Upper lobe of right lung (tissue), 1 donor: ENCODE measurements at regions not wholly inside any gene's neighbourhood (a gene's known extent, or its start where the extent isn't known, plus 50 kb on each side); places are given as distances from the start of the nearest gene placed in this dataset.

Source experiments
- ATAC-seq: fragments of 200-7000 bp; cut with Tn5 transposase; one replicate; pipeline ENCODE4 v1.9.1; 2020; ENCODE audit warnings: mild to moderate bottlenecking, moderate library complexity
- DNase-seq: peaks from one replicate; pipeline ENCODE4 v3.0.0-alpha.2; 2020
- H3K27ac ChIP-seq: fragments of 200-600 bp; one replicate; pipeline ENCODE4 v1.8.0; 2022
- H3K27me3 ChIP-seq: fragments of 200-600 bp; one replicate; pipeline ENCODE4 v1.8.0; 2022; ENCODE audit warnings: mild to moderate bottlenecking
- H3K36me3 ChIP-seq: fragments of 200-600 bp; one replicate; pipeline ENCODE4 v1.8.0; 2022
- H3K4me1 ChIP-seq: fragments of 200-600 bp; one replicate; pipeline ENCODE4 v1.8.0; 2022
- H3K4me3 ChIP-seq: fragments of 200-600 bp; one replicate; pipeline ENCODE4 v1.8.0; 2022; ENCODE audit warnings: mild to moderate bottlenecking
- H3K9me3 ChIP-seq: fragments of 200-600 bp; one replicate; pipeline ENCODE4 v1.8.0; 2022
- intact Hi-C: fragments of 100-400 bp; cut with DNase I; formaldehyde crosslinking; loops from one replicate; pipeline ENCODE4 v1.11.0; 2022
- TF ChIP-seq, protein P1 (sequence below): fragments of 200-600 bp; IDR thresholded peaks from one replicate; pipeline ENCODE4 v1.8.0; 2022; ENCODE audit warnings: antibody characterized with exemption
- donor health status: DM: no; HTN: yes; CAD: no; lungs with severe emphysema.

DNA sequence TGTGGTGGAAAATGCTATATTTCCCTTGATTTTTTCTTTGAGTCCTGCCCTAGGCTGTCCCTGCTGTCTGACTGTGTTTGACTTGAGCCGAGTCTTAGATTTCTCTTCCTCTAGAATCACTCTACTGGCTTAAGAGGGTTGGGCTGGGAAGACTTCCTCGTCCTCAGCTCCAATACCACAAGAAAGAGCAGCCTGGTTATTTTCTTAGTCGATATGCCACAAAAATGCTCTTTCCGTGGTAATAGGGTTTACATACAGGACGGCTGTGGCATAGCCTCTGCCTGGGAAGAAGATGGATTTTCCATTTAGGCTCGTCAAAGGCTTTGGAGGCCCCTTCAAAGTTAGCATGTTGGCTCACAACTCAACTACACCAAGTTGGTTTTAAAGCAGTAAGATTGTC is 212.0 kb upstream of the IGFBP3 start:
- ATAC-seq, result no peak
- H3K9me3 ChIP-seq, result no peaks in the 10 kb centered on the region
- TF ChIP-seq, protein P1, sequence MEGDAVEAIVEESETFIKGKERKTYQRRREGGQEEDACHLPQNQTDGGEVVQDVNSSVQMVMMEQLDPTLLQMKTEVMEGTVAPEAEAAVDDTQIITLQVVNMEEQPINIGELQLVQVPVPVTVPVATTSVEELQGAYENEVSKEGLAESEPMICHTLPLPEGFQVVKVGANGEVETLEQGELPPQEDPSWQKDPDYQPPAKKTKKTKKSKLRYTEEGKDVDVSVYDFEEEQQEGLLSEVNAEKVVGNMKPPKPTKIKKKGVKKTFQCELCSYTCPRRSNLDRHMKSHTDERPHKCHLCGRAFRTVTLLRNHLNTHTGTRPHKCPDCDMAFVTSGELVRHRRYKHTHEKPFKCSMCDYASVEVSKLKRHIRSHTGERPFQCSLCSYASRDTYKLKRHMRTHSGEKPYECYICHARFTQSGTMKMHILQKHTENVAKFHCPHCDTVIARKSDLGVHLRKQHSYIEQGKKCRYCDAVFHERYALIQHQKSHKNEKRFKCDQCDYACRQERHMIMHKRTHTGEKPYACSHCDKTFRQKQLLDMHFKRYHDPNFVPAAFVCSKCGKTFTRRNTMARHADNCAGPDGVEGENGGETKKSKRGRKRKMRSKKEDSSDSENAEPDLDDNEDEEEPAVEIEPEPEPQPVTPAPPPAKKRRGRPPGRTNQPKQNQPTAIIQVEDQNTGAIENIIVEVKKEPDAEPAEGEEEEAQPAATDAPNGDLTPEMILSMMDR, result no peak
- H3K27me3 ChIP-seq, result no peaks in the 10 kb centered on the region
- intact Hi-C loops, result no loop called here
- DNase-seq, result no peak
- H3K4me1 ChIP-seq, result no peaks in the 10 kb centered on the region
- no peaks in the 10 kb centered on the region for H3K36me3 ChIP-seq
- no peak overlapping the region for H3K4me3 ChIP-seq
- no peak overlapping the region for H3K27ac ChIP-seq

DNA sequence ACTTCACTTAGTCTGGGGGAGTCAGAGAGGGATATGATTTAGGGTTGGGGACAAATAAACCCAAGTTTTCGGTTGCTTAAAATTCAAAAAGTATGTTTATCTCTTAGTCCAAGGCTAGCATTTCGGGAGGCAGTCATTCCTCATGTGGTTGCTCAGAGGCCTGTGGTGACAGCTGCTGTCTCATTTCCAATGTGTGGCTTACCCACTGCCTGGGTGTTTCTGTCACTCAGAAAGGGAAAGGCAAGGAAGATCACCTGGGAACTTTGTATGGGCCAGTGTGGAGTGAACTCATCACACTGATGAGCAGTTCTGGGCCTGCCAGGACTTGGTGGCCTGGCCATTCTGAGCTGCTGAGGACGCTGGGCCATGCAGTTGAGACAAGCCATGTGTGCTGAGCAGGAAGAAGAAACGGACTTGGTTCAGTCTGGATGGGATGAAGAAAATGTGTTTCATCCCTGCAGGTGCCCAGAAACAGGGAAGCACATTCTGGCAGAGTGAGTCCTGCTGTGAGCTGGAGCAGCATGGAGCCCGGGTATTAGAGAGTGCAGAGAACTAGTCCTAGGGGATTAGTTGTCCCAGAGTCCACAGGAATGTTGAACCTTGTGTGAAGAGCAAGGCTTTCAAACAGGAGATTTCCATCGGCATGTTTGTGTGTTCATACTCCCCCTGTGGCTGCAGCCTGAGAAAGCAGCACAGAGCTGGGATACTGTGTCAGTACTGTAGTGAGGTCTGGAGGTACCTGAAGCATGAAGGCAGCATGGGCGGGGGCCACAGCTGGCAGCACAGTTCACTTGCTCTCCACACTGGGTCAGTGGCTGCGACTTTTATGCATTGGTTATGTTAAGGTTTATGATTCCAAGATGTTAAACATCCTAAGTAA is 211.1 kb upstream of the IGFBP3 start:
- TF ChIP-seq, protein P1, result no peak
- ATAC-seq, result no peak
- H3K27ac ChIP-seq, result no peak overlapping the region

DNA sequence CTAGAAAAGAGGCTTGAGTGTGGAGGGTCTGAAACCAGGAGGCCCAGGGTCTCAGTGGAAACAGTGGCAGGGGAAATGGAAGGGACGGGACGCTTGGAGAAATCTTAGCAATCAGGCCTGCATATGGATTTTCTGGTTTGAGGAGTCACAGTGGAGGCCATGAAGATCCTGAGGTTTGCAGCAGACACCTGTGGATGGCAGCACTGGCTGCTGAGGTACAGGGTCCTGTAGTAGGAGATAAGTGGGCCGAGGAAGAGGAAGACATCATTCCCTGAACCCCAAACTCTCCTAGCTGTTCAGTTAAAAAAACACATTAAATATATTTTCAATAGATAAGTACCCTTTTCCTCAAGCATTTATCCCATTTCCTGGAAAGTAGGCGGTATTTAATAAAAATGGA is 208.8 kb upstream of the IGFBP3 start:
- Histone ChIP-seq H3K36me3 (no peaks in the 10 kb centered on the region), H3K4me1 (no peaks in the 10 kb centered on the region), H3K4me3 (no peak overlapping the region), H3K9me3 (no peaks in the 10 kb centered on the region), H3K27ac (no peak overlapping the region), H3K27me3 (no peaks in the 10 kb centered on the region)
- DNase-seq (no peak), ATAC-seq (no peak)
- intact Hi-C loops, result no loop called here
- TF ChIP-seq, protein P1, result no peak

More for the DNA sequence above, 211.1 kb upstream of the IGFBP3 start:
- H3K9me3 ChIP-seq, result no peaks in the 10 kb centered on the region
- H3K4me1 ChIP-seq, result no peaks in the 10 kb centered on the region
- H3K4me3 ChIP-seq, result no peak overlapping the region
- no peak for DNase-seq
- H3K36me3 ChIP-seq, result no peaks in the 10 kb centered on the region
- intact Hi-C loops, result no loop called here
- H3K27me3 ChIP-seq, result no peaks in the 10 kb centered on the region

DNA sequence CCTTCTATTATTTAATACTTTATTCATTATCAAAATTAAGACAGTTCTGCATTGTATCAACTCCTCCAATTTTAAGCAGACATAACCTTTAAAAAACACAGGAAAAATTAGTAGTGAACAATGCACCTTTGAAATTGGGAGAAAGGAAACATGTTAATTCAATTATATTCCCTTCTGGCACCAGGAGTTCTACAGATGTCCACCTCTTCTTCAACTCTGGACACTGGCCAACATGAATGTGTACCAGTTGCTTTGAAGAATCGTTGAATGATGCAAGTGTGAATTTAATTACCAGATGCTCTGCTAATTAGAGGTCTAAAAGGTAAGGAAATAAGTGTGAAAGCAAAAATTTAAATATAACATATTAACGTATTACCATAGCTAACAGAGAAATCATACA is 206.7 kb upstream of the IGFBP3 start:
- Histone ChIP-seq H3K27me3 (no peaks in the 10 kb centered on the region), H3K4me1 (no peaks in the 10 kb centered on the region), H3K9me3 (no peaks in the 10 kb centered on the region), H3K4me3 (no peak overlapping the region), H3K27ac (no peak overlapping the region), H3K36me3 (no peaks in the 10 kb centered on the region)
- TF ChIP-seq, protein P1, result no peak
- no peak for ATAC-seq
- intact Hi-C loops, result no loop called here
- no peak for DNase-seq

DNA sequence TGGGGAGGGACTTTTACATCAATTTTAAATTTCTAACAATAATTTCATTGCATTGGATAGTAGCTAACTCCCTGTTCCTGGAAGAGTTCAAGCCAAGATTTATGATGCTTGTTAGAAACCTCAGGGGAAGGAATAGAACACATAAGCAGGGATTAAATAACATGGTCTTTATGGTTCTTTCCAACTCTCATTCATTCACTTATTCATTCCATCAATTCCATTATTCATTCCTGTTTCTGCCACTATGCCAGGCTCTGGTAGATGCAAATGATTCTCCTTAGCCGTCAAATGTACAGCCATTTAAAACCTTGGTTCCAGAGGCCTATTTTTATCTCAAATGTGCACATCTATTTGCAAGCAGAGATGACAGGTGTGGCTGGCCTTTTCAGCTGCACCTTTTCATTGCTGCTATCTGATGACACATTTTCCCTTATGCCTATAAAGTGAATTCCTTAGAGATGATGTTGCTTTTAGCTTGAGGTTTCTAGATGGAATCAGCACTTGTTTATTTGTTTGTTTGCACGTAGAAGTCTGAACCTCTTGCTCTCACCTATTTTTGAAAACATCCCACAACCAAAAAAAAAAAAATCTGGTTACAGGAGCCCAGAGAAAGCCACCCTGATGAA is 205.7 kb upstream of the IGFBP3 start:
- no peak overlapping the region for H3K27ac ChIP-seq
- TF ChIP-seq, protein P1, result no peak
- H3K27me3 ChIP-seq, result no peaks in the 10 kb centered on the region
- no peaks in the 10 kb centered on the region for H3K4me1 ChIP-seq
- DNase-seq, result no peak
- intact Hi-C loops, result no loop called here
- H3K36me3 ChIP-seq, result no peaks in the 10 kb centered on the region
- ATAC-seq, result no peak
- H3K9me3 ChIP-seq, result no peaks in the 10 kb centered on the region
- no peak overlapping the region for H3K4me3 ChIP-seq
